Panc1 (cell line): ENCODE measurements at regions not wholly inside any gene's neighbourhood (a gene's known extent, or its start where the extent isn't known, plus 50 kb on each side); places are given as distances from the start of the nearest gene placed in this dataset.
"Not testable (repeated sequence)": the region's sequence is repeated elsewhere in the genome, so short reads cannot be mapped to it uniquely, and the experiment has no call there.

Experiments used
- ATAC-seq: fragments of 200-7000 bp; cut with Tn5 transposase; 2 replicates; pipeline ENCODE4 v1.9.1; 2020; ENCODE audit warnings: mild to moderate bottlenecking, moderate library complexity
- BruUV-seq: library from RNA; stranded (reverse); fragments of 400-500 nt; replicated peaks from 2 replicates; lab custom pipeline; 2021; lab: Mats Ljungman, UMichigan
- CTCF ChIA-PET: fragments of 300-600 bp; sonication (Branson Sonifier 250); formaldehyde crosslinking; loops from one replicate; lab custom pipeline; 2022; ENCODE audit warnings: antibody characterized with exemption; lab: Charles Lee
- POLR2A ChIA-PET: fragments of 300-600 bp; sonication (Branson Sonifier 250); formaldehyde crosslinking; loops from one replicate; lab custom pipeline; 2022; ENCODE audit warnings: antibody characterized with exemption; lab: Charles Lee
- DNase-seq: peaks from one replicate; pipeline ENCODE4 v3.0.0-alpha.2; 2010; ENCODE audit warnings: low read depth, low spot score
- H3K27ac ChIP-seq: 2 replicates; pipeline ENCODE4 v1.5.1; 2011; ENCODE audit warnings: mild to moderate bottlenecking, low read length, inconsistent platforms
- H3K27me3 ChIP-seq: fragments of 200-500 bp; sonication (Bioruptor generic); 2 replicates; pipeline ENCODE4 v1.6.0; 2014; ENCODE audit warnings: low read length, inconsistent platforms; ENCODE audit not compliant: control insufficient read depth, insufficient read depth
- H3K36me3 ChIP-seq: fragments of 200-500 bp; sonication (Bioruptor generic); 2 replicates; pipeline ENCODE4 v1.5.1; 2014; ENCODE audit warnings: inconsistent platforms, mild to moderate bottlenecking, low read length, moderate library complexity; ENCODE audit not compliant: control insufficient read depth, insufficient read depth
- H3K4me1 ChIP-seq: 2 replicates; pipeline ENCODE4 v1.5.1; 2011; ENCODE audit warnings: inconsistent platforms, mild to moderate bottlenecking, low read length, moderate library complexity; ENCODE audit not compliant: control insufficient read depth, insufficient read depth
- H3K4me3 ChIP-seq, 2 experiments: 2 replicates each; pipeline ENCODE4 v1.5.1; 2011 to 2012; ENCODE audit warnings: low read depth in 2 of 2, low read length in 2 of 2, mild to moderate bottlenecking in 2 of 2, inconsistent platforms in 1 of 2, moderate library complexity in 1 of 2
- H3K9me3 ChIP-seq: fragments of 200-500 bp; sonication (Bioruptor generic); 2 replicates; pipeline ENCODE4 v1.5.1; 2014; ENCODE audit warnings: low read depth, mild to moderate bottlenecking, inconsistent platforms, low read length, moderate library complexity; ENCODE audit not compliant: control insufficient read depth, insufficient read depth
- POLR2AphosphoS5 ChIP-seq: IDR thresholded peaks from 2 replicates; pipeline ENCODE4 v1.6.1; 2012; ENCODE audit warnings: mild to moderate bottlenecking, low read depth, low read length, moderate library complexity
- SIN3A ChIP-seq: IDR thresholded peaks from 2 replicates; pipeline ENCODE4 v1.6.1; 2012; ENCODE audit warnings: low read depth, mild to moderate bottlenecking, low read length, moderate library complexity, borderline replicate concordance; ENCODE audit not compliant: insufficient read depth
- TCF7L2 ChIP-seq: IDR thresholded peaks from 2 replicates; pipeline ENCODE4 v1.6.1; 2011; ENCODE audit warnings: mild to moderate bottlenecking, low read depth, low read length, inconsistent platforms
- in situ Hi-C: cut with HindIII; loops from 2 replicates; pipeline ENCODE4 v1.10.0; 2016; ENCODE audit warnings: low sequenced_read_pairs, low pct_unique_long_range_greater_than_20kb
- intact Hi-C: fragments of 100-400 bp; cut with micrococcal nuclease; formaldehyde crosslinking; loops from one replicate; pipeline ENCODE4 v1.10.0; 2022; ENCODE audit not compliant: unreplicated experiment
- TF ChIP-seq, protein P1 (sequence below): fragments of 450-650 bp; IDR thresholded peaks from 2 replicates; pipeline ENCODE4 v1.5.1; 2017; ENCODE audit warnings: mild to moderate bottlenecking
- TF ChIP-seq, protein P2 (sequence below), 2 experiments: IDR thresholded peaks; 2 replicates each; pipeline ENCODE4 v1.6.1; 2011 to 2012; ENCODE audit warnings: low read depth in 2 of 2, control low read depth in 1 of 2, low read length in 1 of 2, mild to moderate bottlenecking in 1 of 2, moderate library complexity in 1 of 2; ENCODE audit not compliant: insufficient read depth in 1 of 2

DNA sequence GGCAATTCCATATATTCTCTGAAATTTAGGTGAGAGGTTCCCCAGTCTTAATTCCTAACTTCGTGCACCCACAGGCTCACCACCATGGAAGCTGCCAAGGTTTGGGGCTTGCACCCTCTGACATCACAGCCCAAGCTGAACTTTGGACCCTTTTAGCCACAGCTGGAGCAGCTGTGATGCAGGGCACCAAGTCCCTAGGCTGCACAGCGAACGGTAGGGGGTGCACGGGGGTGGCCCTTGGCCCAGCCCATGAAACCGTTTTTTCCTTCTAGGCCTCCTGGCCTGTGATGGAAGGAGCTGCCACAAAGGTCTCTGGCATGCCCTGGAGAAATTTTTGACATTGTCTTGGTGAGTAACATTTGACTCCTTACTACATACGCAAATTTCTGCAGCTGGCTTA lies 251.9 kb upstream of the GRM3 start:
- in situ Hi-C loops (no loop called here), intact Hi-C loops (no loop called here)
- Histone ChIP-seq H3K9me3 (no peaks in the 10 kb centered on the region), H3K4me1 (no peaks in the 10 kb centered on the region), H3K27ac (no peak overlapping the region), H3K4me3 (no peak overlapping the region), H3K36me3 (no peaks in the 10 kb centered on the region), H3K27me3 (no peaks in the 10 kb centered on the region)
- ChIA-PET CTCF (no interaction called here), POLR2A (no interaction called here)
- no peak for DNase-seq
- no peak for ATAC-seq
- TF ChIP-seq, protein P1, sequence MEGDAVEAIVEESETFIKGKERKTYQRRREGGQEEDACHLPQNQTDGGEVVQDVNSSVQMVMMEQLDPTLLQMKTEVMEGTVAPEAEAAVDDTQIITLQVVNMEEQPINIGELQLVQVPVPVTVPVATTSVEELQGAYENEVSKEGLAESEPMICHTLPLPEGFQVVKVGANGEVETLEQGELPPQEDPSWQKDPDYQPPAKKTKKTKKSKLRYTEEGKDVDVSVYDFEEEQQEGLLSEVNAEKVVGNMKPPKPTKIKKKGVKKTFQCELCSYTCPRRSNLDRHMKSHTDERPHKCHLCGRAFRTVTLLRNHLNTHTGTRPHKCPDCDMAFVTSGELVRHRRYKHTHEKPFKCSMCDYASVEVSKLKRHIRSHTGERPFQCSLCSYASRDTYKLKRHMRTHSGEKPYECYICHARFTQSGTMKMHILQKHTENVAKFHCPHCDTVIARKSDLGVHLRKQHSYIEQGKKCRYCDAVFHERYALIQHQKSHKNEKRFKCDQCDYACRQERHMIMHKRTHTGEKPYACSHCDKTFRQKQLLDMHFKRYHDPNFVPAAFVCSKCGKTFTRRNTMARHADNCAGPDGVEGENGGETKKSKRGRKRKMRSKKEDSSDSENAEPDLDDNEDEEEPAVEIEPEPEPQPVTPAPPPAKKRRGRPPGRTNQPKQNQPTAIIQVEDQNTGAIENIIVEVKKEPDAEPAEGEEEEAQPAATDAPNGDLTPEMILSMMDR: no peak
- TF ChIP-seq, protein P2, sequence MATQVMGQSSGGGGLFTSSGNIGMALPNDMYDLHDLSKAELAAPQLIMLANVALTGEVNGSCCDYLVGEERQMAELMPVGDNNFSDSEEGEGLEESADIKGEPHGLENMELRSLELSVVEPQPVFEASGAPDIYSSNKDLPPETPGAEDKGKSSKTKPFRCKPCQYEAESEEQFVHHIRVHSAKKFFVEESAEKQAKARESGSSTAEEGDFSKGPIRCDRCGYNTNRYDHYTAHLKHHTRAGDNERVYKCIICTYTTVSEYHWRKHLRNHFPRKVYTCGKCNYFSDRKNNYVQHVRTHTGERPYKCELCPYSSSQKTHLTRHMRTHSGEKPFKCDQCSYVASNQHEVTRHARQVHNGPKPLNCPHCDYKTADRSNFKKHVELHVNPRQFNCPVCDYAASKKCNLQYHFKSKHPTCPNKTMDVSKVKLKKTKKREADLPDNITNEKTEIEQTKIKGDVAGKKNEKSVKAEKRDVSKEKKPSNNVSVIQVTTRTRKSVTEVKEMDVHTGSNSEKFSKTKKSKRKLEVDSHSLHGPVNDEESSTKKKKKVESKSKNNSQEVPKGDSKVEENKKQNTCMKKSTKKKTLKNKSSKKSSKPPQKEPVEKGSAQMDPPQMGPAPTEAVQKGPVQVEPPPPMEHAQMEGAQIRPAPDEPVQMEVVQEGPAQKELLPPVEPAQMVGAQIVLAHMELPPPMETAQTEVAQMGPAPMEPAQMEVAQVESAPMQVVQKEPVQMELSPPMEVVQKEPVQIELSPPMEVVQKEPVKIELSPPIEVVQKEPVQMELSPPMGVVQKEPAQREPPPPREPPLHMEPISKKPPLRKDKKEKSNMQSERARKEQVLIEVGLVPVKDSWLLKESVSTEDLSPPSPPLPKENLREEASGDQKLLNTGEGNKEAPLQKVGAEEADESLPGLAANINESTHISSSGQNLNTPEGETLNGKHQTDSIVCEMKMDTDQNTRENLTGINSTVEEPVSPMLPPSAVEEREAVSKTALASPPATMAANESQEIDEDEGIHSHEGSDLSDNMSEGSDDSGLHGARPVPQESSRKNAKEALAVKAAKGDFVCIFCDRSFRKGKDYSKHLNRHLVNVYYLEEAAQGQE (IDR thresholded peaks at IDR 0.05; ENCODE audit: insufficient read depth in 1 of 2, low read depth in 2 of 2, low read length in 1 of 2): no peak
- TF ChIP-seq POLR2AphosphoS5 (no peak), TCF7L2 (no peak), SIN3A (no peak)
- no TSS peak for BruUV-seq

DNA sequence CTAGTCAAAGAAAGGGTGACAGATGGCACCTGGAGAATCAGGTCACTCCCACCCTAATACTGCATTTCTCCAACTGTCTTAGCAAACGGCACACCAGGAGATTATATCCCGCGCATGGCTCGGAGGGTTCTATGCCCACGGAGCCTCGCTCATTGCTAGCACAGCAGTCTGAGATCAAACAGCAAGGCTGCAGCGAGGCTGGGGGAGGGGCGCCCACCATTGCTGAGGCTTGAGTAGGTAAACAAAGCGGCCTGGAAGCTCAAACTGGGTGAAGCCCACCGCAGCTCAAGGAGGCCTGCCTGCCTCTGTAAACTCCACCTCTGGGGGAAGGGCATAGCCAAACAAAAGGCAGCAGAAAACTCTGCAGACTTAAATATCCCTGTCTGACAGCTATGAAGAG lies 268.1 kb upstream of the GRM3 start:
- H3K27me3 ChIP-seq, H3K27ac ChIP-seq, ATAC-seq, in situ Hi-C loops, H3K4me3 ChIP-seq, intact Hi-C loops, POLR2A ChIA-PET, H3K4me1 ChIP-seq, CTCF ChIA-PET, BruUV-seq, H3K36me3 ChIP-seq, DNase-seq, H3K9me3 ChIP-seq: not testable (repeated sequence)

DNA sequence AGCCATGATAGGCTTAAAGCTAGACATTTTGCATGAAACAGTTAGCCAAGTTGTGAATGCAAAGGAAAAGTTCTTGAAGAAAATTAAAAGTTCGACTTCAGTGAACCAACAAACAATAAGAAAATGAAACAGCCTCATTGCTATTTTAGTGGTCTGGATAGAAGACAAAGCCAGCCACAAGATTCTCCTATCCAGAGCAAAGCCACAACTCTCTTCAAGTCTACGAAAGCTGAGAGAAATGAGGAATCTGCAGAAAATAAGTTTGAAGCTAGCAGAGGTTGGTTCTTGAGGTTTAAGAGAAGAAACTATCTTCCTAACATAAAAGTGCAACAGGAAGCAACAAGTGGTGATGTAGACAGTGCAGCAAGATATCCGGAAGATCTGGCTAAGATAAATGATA lies 271.4 kb upstream of the GRM3 start:
- Histone ChIP-seq H3K27me3 (no peaks in the 10 kb centered on the region), H3K4me3 (no peak overlapping the region), H3K36me3 (no peaks in the 10 kb centered on the region), H3K4me1 (no peaks in the 10 kb centered on the region), H3K9me3 (no peaks in the 10 kb centered on the region), H3K27ac (no peak overlapping the region)
- DNase-seq (no peak), ATAC-seq (no peak)
- intact Hi-C loops: no loop called here
- in situ Hi-C loops: no loop called here
- ChIA-PET CTCF (no interaction called here), POLR2A (no interaction called here)
- TF ChIP-seq SIN3A (no peak), POLR2AphosphoS5 (no peak), TCF7L2 (no peak)
- BruUV-seq: no TSS peak
